ENCODE measurements at regions not wholly inside any gene's neighbourhood (a gene's known extent, or its start where the extent isn't known, plus 50 kb on each side); places are given as distances from the start of the nearest gene placed in this dataset.
"Not testable (repeated sequence)": the region's sequence is repeated elsewhere in the genome, so short reads cannot be mapped to it uniquely, and the experiment has no call there.

- TF ChIP-seq CTCF (IDR thresholded peaks at IDR 0.05; ENCODE audit: poor library complexity) (no peak), EZH2 (IDR thresholded peaks at IDR 0.05; ENCODE audit: borderline replicate concordance) (no peak), EZH2phosphoT487 (IDR thresholded peaks at IDR 0.05; ENCODE audit: low read depth, severe bottlenecking, unreplicated experiment) (no peak)
- Histone ChIP-seq H3K27me3 (no peaks in the 10 kb centered on the region), H3K4me1 (ENCODE audit: insufficient read depth) (no peaks in the 10 kb centered on the region), H3K36me3 (replicated peaks; ENCODE audit: insufficient read depth, low read depth) (no peaks in the 10 kb centered on the region), H3K4me2 (no peak overlapping the region), H3K4me3 (no peak overlapping the region), H4K20me1 (ENCODE audit: insufficient read depth, poor library complexity, severe bottlenecking) (no peaks in the 10 kb centered on the region), H3K27ac (no peak overlapping the region), H3K9me3 (ENCODE audit: low read depth) (no peaks in the 10 kb centered on the region), H3K9me2 (replicated peaks; ENCODE audit: insufficient read depth) (no peaks in the 10 kb centered on the region), H3K79me2 (no peaks in the 10 kb centered on the region), H2AFZ (no peak overlapping the region)
- 92% methylated on average over 6 of the region's 6 CpGs for WGBS (ENCODE audit: low lambda C conversion rate, missing lambda C conversion rate)
- DNase-seq (ENCODE audit: low spot score), result no peak
These were observed 87.5 kb upstream of the ZFP42 start for GRCh38 chr4:187908079-187908561.

DNA sequence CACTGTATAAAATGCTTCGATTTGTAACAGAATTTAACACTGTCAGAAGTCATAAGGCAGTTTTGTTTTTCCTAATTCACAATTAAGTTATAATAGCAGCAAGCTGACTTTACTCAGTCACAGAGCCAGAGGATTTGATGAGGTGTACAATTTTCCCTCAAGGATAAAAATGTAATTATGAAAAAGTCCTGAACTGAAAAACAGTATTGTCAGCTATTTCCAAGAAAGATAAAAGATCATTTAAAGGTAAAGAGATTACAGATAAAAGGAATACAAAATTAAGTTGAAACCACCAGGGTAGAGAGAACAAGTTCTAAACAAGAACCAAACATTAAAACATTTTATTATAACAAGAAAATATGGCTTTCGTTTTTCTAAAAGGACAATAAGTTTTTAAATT lies 86.8 kb upstream of the ZFP42 start:
- DNase-seq (ENCODE audit: low spot score), result no peak
- WGBS (ENCODE audit: low lambda C conversion rate, missing lambda C conversion rate), result 74% methylated on average over 2 of the region's 2 CpGs
- H3K36me3 ChIP-seq (replicated peaks; ENCODE audit: insufficient read depth, low read depth), result no peaks in the 10 kb centered on the region
- no peaks in the 10 kb centered on the region for H3K9me3 ChIP-seq (ENCODE audit: low read depth)
- H3K79me2 ChIP-seq, result no peaks in the 10 kb centered on the region
- H3K4me2 ChIP-seq, result no peak overlapping the region
- no peaks in the 10 kb centered on the region for H3K9me2 ChIP-seq (replicated peaks; ENCODE audit: insufficient read depth)
- TF ChIP-seq EZH2 (IDR thresholded peaks at IDR 0.05; ENCODE audit: borderline replicate concordance) (no peak), CTCF (IDR thresholded peaks at IDR 0.05; ENCODE audit: poor library complexity) (no peak), EZH2phosphoT487 (IDR thresholded peaks at IDR 0.05; ENCODE audit: low read depth, severe bottlenecking, unreplicated experiment) (no peak)
- H3K27ac ChIP-seq, result no peak overlapping the region
- no peak overlapping the region for H2AFZ ChIP-seq
- H3K27me3 ChIP-seq, result no peaks in the 10 kb centered on the region
- no peaks in the 10 kb centered on the region for H4K20me1 ChIP-seq (ENCODE audit: insufficient read depth, poor library complexity, severe bottlenecking)
- H3K4me3 ChIP-seq, result no peak overlapping the region
- H3K4me1 ChIP-seq (ENCODE audit: insufficient read depth), result no peaks in the 10 kb centered on the region

GRCh38 chr4:187910741-187911140 lies 84.8 kb upstream of the ZFP42 start:
- Histone ChIP-seq H3K27me3 (no peaks in the 10 kb centered on the region), H3K4me1 (ENCODE audit: insufficient read depth) (no peaks in the 10 kb centered on the region), H3K9me2 (replicated peaks; ENCODE audit: insufficient read depth) (no peaks in the 10 kb centered on the region), H4K20me1 (ENCODE audit: insufficient read depth, poor library complexity, severe bottlenecking) (no peaks in the 10 kb centered on the region), H3K27ac (no peak overlapping the region), H2AFZ (no peak overlapping the region), H3K4me2 (no peak overlapping the region), H3K9me3 (ENCODE audit: low read depth) (no peaks in the 10 kb centered on the region), H3K4me3 (no peak overlapping the region), H3K36me3 (replicated peaks; ENCODE audit: insufficient read depth, low read depth) (no peaks in the 10 kb centered on the region), H3K79me2 (no peaks in the 10 kb centered on the region)
- 69% methylated on average over 4 of the region's 4 CpGs for WGBS (ENCODE audit: low lambda C conversion rate, missing lambda C conversion rate)
- DNase-seq (ENCODE audit: low spot score), result no peak
- no peak for TF ChIP-seq CTCF (IDR thresholded peaks at IDR 0.05; ENCODE audit: poor library complexity)
- TF ChIP-seq EZH2phosphoT487 (IDR thresholded peaks at IDR 0.05; ENCODE audit: low read depth, severe bottlenecking, unreplicated experiment), result no peak
- no peak for TF ChIP-seq EZH2 (IDR thresholded peaks at IDR 0.05; ENCODE audit: borderline replicate concordance)

- not testable (repeated sequence) for H3K79me2 ChIP-seq; H4K20me1 ChIP-seq (ENCODE audit: insufficient read depth, poor library complexity, severe bottlenecking); H3K27me3 ChIP-seq; H3K4me3 ChIP-seq; H3K4me1 ChIP-seq (ENCODE audit: insufficient read depth); H3K9me2 ChIP-seq (replicated peaks; ENCODE audit: insufficient read depth); H3K9me3 ChIP-seq (ENCODE audit: low read depth); H3K4me2 ChIP-seq; H3K27ac ChIP-seq; H2AFZ ChIP-seq; H3K36me3 ChIP-seq (replicated peaks; ENCODE audit: insufficient read depth, low read depth); DNase-seq (ENCODE audit: low spot score)
- WGBS (ENCODE audit: low lambda C conversion rate, missing lambda C conversion rate), result 86% methylated on average over 5 of the region's 5 CpGs
These were observed 80.2 kb upstream of the ZFP42 start for GRCh38 chr4:187915406-187915805.

All from hepatocyte (in vitro differentiated cells).